Sigmoid colon (tissue), 4 donors: ENCODE measurements at regions not wholly inside any gene's neighbourhood (a gene's known extent, or its start where the extent isn't known, plus 50 kb on each side); places are given as distances from the start of the nearest gene placed in this dataset.

Source experiments
- CTCF ChIP-seq, 4 experiments: fragments of 450-650 bp in 3 of 4; fragments of 200-600 bp in 1 of 4; IDR thresholded peaks; one replicate each; pipeline ENCODE4 v1.5.1; 2016 to 2019; ENCODE audit warnings: antibody characterized with exemption in 4 of 4, mild to moderate bottlenecking in 3 of 4, moderate library complexity in 2 of 4
- EP300 ChIP-seq, 4 donors: sonication (generic); formaldehyde crosslinking; IDR thresholded peaks; one replicate each; pipeline ENCODE4 v1.6.1; 2017; ENCODE audit warnings: antibody characterized with exemption in 4 of 4

DNA sequence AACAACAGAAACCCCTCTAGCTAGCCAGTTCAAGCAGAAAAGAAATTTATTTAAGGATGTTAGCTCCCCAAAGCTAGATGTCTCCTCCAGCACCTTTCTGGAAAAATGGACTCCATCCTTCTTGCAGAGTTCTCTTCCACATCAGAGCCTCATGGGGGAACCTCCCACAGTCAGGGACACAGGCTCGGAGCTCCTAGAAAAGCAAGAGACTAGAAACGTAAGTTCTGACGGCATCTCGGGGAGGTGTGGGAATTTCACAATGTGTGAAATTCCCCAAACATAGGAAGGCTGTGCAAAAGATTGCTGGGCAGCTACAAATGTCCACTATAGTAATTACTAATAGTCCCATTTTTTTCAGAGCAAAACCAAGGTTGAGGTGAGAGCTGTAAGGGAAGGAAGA, 184.8 kb downstream of the EVX1 start:
- no peak for TF ChIP-seq CTCF (IDR thresholded peaks at IDR 0.05)
- no peak for TF ChIP-seq EP300 (IDR thresholded peaks at IDR 0.05)
